HepG2 (cell line): ENCODE measurements at regions not wholly inside any gene's neighbourhood (a gene's known extent, or its start where the extent isn't known, plus 50 kb on each side); places are given as distances from the start of the nearest gene placed in this dataset.

Source experiments
- ATAC-seq: fragments of 200-7000 bp; cut with Tn5 transposase; 3 replicates; pipeline ENCODE4 v1.9.1; 2020; ENCODE audit warnings: mild to moderate bottlenecking, moderate library complexity
- BruUV-seq: library from RNA; stranded (reverse); fragments of 400-500 nt; replicated peaks from 2 replicates; lab custom pipeline; 2021; lab: Mats Ljungman, UMichigan
- CTCF ChIA-PET: fragments of 300-600 bp; formaldehyde crosslinking; extraction: SDS; loops from one replicate; lab custom pipeline; 2021; ENCODE audit warnings: low total read pairs, inconsistent platforms, low intra/inter-chr PET ratio; lab: Yijun Ruan, JAX
- POLR2A ChIA-PET: fragments of 350-600 bp; sonication (Branson Sonifier 250); formaldehyde crosslinking; loops from one replicate; lab custom pipeline; 2020; ENCODE audit warnings: antibody characterized with exemption, inconsistent platforms; lab: Yijun Ruan, JAX
- DNase-seq: peaks from one replicate; pipeline ENCODE4 v3.0.0-alpha.2; 2015; ENCODE audit warnings: low spot score
- FAIRE-seq: peaks from 3 replicates; lab custom pipeline; 2011; peaks lifted over from hg19 to GRCh38; lab: Jason Lieb, UNC
- H2AFZ ChIP-seq: one replicate; pipeline ENCODE4 v1.6.1; 2011; ENCODE audit warnings: low read length, inconsistent platforms
- H3K27ac ChIP-seq: fragments of 300-600 bp; 3 replicates; pipeline ENCODE4 v1.8.0; 2011; ENCODE audit warnings: mixed run types, mild to moderate bottlenecking, mixed read lengths, low read length, inconsistent platforms; ENCODE audit not compliant: insufficient read depth; ENCODE audit errors: extremely low read length
- H3K27me3 ChIP-seq, 2 experiments: fragments of 200-600 bp in 1 of 2; 2 replicates in 1 of 2; 3 replicates in 1 of 2; pipeline versions ENCODE4 v1.6.0 to v1.8.0; 2011; ENCODE audit warnings: low read length in 2 of 2, mild to moderate bottlenecking in 2 of 2, moderate library complexity in 2 of 2, inconsistent platforms in 1 of 2; ENCODE audit not compliant: insufficient read depth in 2 of 2, control insufficient read depth in 1 of 2
- H3K36me3 ChIP-seq, 2 experiments: fragments of 200-600 bp in 1 of 2; replicated peaks in 1 of 2; 2 replicates in 1 of 2; 3 replicates in 1 of 2; pipeline versions ENCODE4 v1.5.1 to v1.8.0; 2011; ENCODE audit warnings: low read length in 2 of 2, inconsistent platforms in 1 of 2; ENCODE audit not compliant: insufficient read depth in 2 of 2, control insufficient read depth in 1 of 2
- H3K4me1 ChIP-seq: 2 replicates; pipeline ENCODE4 v1.5.1; 2012; ENCODE audit warnings: low read length, inconsistent platforms; ENCODE audit not compliant: insufficient read depth
- H3K4me2 ChIP-seq: 2 replicates; pipeline ENCODE4 v1.6.0; 2011; ENCODE audit warnings: low read depth, low read length, inconsistent platforms
- H3K4me3 ChIP-seq, 3 experiments: fragments of 200-600 bp in 1 of 3; sonication (generic), shearing (Covaris generic) in 1 of 3; replicated peaks in 1 of 3; 2 replicates each; pipeline ENCODE4 v1.5.1; 2011 to 2016; ENCODE audit warnings: low read length in 3 of 3, inconsistent platforms in 2 of 3, low read depth in 2 of 3, mild to moderate bottlenecking in 2 of 3, control low read depth in 1 of 3, mixed read lengths in 1 of 3; ENCODE audit not compliant: insufficient read depth in 1 of 3
- H3K79me2 ChIP-seq: one replicate; pipeline ENCODE4 v1.6.1; 2011; ENCODE audit warnings: low read length, inconsistent platforms; ENCODE audit not compliant: insufficient read depth
- H3K9ac ChIP-seq: 2 replicates; pipeline ENCODE4 v1.6.0; 2011; ENCODE audit warnings: mild to moderate bottlenecking, low read depth, low read length, inconsistent platforms; ENCODE audit not compliant: insufficient read depth
- H3K9me3 ChIP-seq: 2 replicates; pipeline ENCODE4 v1.5.1; 2012; ENCODE audit warnings: mild to moderate bottlenecking, low read length
- H4K20me1 ChIP-seq: 2 replicates; pipeline ENCODE4 v1.6.0; 2011; ENCODE audit warnings: inconsistent platforms, mild to moderate bottlenecking, low read length, moderate library complexity; ENCODE audit not compliant: insufficient read depth
- ATF7 ChIP-seq, 2 experiments: fragments of 450-650 bp in 1 of 2; sonication (generic) in 1 of 2; formaldehyde crosslinking in 1 of 2; IDR thresholded peaks; 2 replicates each; pipeline versions ENCODE4 v1.4.0 to v1.6.1; 2016 to 2020; ENCODE audit warnings: antibody characterized with exemption in 1 of 2, mild to moderate bottlenecking in 1 of 2, missing genetic modification reagents in 1 of 2
- CREB1 ChIP-seq, 2 experiments: fragments of 450-650 bp in 1 of 2; IDR thresholded peaks; 2 replicates each; pipeline ENCODE4 v1.6.1; 2016 to 2017; ENCODE audit warnings: control low read depth in 1 of 2, mild to moderate bottlenecking in 1 of 2, missing compliant biosample characterization in 1 of 2, missing genetic modification characterization in 1 of 2
- ELF1 ChIP-seq: sonication (generic); formaldehyde crosslinking; IDR thresholded peaks from 2 replicates; pipeline ENCODE4 v1.4.0; 2020; ENCODE audit warnings: missing genetic modification reagents
- ELF3 ChIP-seq: IDR thresholded peaks from 2 replicates; pipeline ENCODE4 v1.6.1; 2016; ENCODE audit warnings: missing genetic modification reagents, missing compliant biosample characterization
- IKZF1 ChIP-seq: fragments of 450-650 bp; IDR thresholded peaks from 2 replicates; pipeline ENCODE4 v1.7.1; 2016
- TEAD3 ChIP-seq: optimal IDR thresholded peaks from 2 replicates; pipeline ENCODE3; 2016; ENCODE audit warnings: borderline replicate concordance
- THAP8 ChIP-seq: sonication (generic); formaldehyde crosslinking; IDR thresholded peaks from 2 replicates; pipeline ENCODE4 v1.5.1; 2020; ENCODE audit warnings: missing genetic modification reagents, mild to moderate bottlenecking, borderline replicate concordance
- ZNF460 ChIP-seq: sonication (generic); formaldehyde crosslinking; IDR thresholded peaks from 2 replicates; pipeline ENCODE4 v1.5.1; 2020; ENCODE audit warnings: missing genetic modification reagents, mild to moderate bottlenecking, borderline replicate concordance
- WGBS: methylation state at CpG from one replicate; pipeline ENCODE4 v1.1.6; 2017; ENCODE audit warnings: low lambda C conversion rate; 5-methylcytosine and 5-hydroxymethylcytosine counted together
- in situ Hi-C: cut with HindIII; loops from 2 replicates; pipeline ENCODE4 v1.10.0; 2017; ENCODE audit warnings: low pct_unique_long_range_greater_than_20kb; ENCODE audit not compliant: extremely low pct_ligation_motif_present
- intact Hi-C: fragments of 100-400 bp; cut with micrococcal nuclease; formaldehyde crosslinking; loops from one replicate; pipeline ENCODE4 v1.10.0; 2022; ENCODE audit not compliant: unreplicated experiment

GRCh38 chr2:118442046-118442445 is 353.8 kb downstream of the INSIG2 start:
- DNase-seq = no peak
- ChIA-PET CTCF (no interaction called here), POLR2A (no interaction called here)
- Histone ChIP-seq H3K27ac (no peak overlapping the region), H3K4me2 (no peak overlapping the region), H3K9me3 (no peaks in the 10 kb centered on the region), H3K4me3 (no peak overlapping the region), H4K20me1 (no peaks in the 10 kb centered on the region), H3K36me3 (no peaks in the 10 kb centered on the region), H3K9ac (no peak overlapping the region), H3K27me3 (no peaks in the 10 kb centered on the region), H3K79me2 (no peaks in the 10 kb centered on the region), H2AFZ (no peak overlapping the region), H3K4me1 (peaks cover 10% of the 10 kb centered on the region; the same call in 1 of the 2 replicates)
- in situ Hi-C loops = no loop called here
- ATAC-seq = no peak
- TF ChIP-seq IKZF1 = no peak
- no peak for TF ChIP-seq ZNF460 (CRISPR knock-in tag)
- no peak for TF ChIP-seq ELF1 (CRISPR knock-in tag)
- intact Hi-C loops = no loop called here
- no TSS peak for BruUV-seq
- FAIRE-seq = no peak
- WGBS = 0% methylated on average over 1 of the region's 1 CpG

GRCh38 chr2:118440404-118441098 is 352.3 kb downstream of the INSIG2 start:
- no peak for DNase-seq
- Histone ChIP-seq H4K20me1 (no peaks in the 10 kb centered on the region), H3K9me3 (no peaks in the 10 kb centered on the region), H3K27me3 (no peaks in the 10 kb centered on the region), H2AFZ (no peak overlapping the region), H3K4me3 (no peak overlapping the region), H3K4me1 (peaks cover 10% of the 10 kb centered on the region; the same call in 1 of the 2 replicates), H3K79me2 (no peaks in the 10 kb centered on the region), H3K36me3 (no peaks in the 10 kb centered on the region), H3K9ac (no peak overlapping the region), H3K27ac (no peak overlapping the region), H3K4me2 (no peak overlapping the region)
- intact Hi-C loops = no loop called here
- 12% methylated on average over 5 of the region's 5 CpGs for WGBS
- no peak for FAIRE-seq
- TF ChIP-seq THAP8 (CRISPR knock-in tag) = no peak
- TF ChIP-seq ELF3 = no peak
- TF ChIP-seq CREB1 (IDR thresholded peaks at IDR 0.05) = peak; percentile 59
- TF ChIP-seq CREB1 (CRISPR knock-in tag; IDR thresholded peaks at IDR 0.05) = no peak
- TF ChIP-seq TEAD3 (CRISPR knock-in tag) = no peak
- peak; percentile 93 for TF ChIP-seq ATF7 (IDR thresholded peaks at IDR 0.05)
- TF ChIP-seq ATF7 (CRISPR knock-in tag; IDR thresholded peaks at IDR 0.05) = no peak
- ATAC-seq = no peak
- CTCF ChIA-PET = no interaction called here
- in situ Hi-C loops = no loop called here
- POLR2A ChIA-PET = no interaction called here
- BruUV-seq = no TSS peak
